Pancreas (tissue), 10 donors: ENCODE measurements at regions not wholly inside any gene's neighbourhood (a gene's known extent, or its start where the extent isn't known, plus 50 kb on each side); places are given as distances from the start of the nearest gene placed in this dataset.

Experiments
- ATAC-seq, 4 donors: fragments of 200-7000 bp; cut with Tn5 transposase; one replicate each; pipeline versions ENCODE4 v1.8.0 to v1.9.1; 2020; ENCODE audit warnings: mild to moderate bottlenecking in 4 of 4, moderate library complexity in 4 of 4
- DNase-seq, 6 donors: peaks; one replicate each; pipeline ENCODE4 v3.0.0-alpha.2; 2020
- FAIRE-seq: peaks from 2 replicates; lab custom pipeline; 2012; peaks lifted over from hg19 to GRCh38; lab: Jason Lieb, UNC
- H3K27ac ChIP-seq, 4 donors: fragments of 200-600 bp; sonication (generic); 1 replicate in 3 of 4; 2 replicates in 1 of 4; pipeline versions ENCODE4 v1.5.0 to v1.8.0; 2020
- H3K27me3 ChIP-seq, 4 donors: fragments of 200-600 bp; one replicate each; pipeline ENCODE4 v1.8.0; 2021
- H3K36me3 ChIP-seq, 3 donors: fragments of 200-600 bp; sonication (generic) in 1 of 3; one replicate each; pipeline versions ENCODE4 v1.5.0 to v1.8.0; 2020 to 2021
- H3K4me1 ChIP-seq, 3 donors: fragments of 200-600 bp; one replicate each; pipeline ENCODE4 v1.8.0; 2021
- H3K4me3 ChIP-seq, 4 donors: fragments of 200-600 bp; sonication (generic) in 2 of 4; one replicate each; pipeline versions ENCODE4 v1.5.0 to v1.8.0; 2020 to 2021
- H3K9me3 ChIP-seq, 4 donors: fragments of 200-600 bp; one replicate each; pipeline ENCODE4 v1.8.0; 2021
- CTCF ChIP-seq, 4 donors: fragments of 200-600 bp; sonication (generic) in 3 of 4; IDR thresholded peaks; one replicate each; pipeline versions ENCODE4 v1.5.0 to v1.8.0; 2021; ENCODE audit warnings: antibody characterized with exemption in 4 of 4
- WGBS, 2 donors: extraction: QIAGEN DNeasy Blood & Tissue Kit; methylation state at CpG; one replicate each; pipeline ENCODE4 v1.1.7; 2013; 5-methylcytosine and 5-hydroxymethylcytosine counted together
- intact Hi-C, 3 donors: fragments of 100-400 bp; cut with DNase I; formaldehyde crosslinking; loops; one replicate each; pipeline versions ENCODE4 v1.11.1 to v1.14.2; 2022
- donor health status: healthy with polysubstance abuse.
- donor health status: DM: no; HTN: no; CAD: no; lungs with moderate emphysema.
- donor health status: DM: no; HTN: no; CAD: no.
- donor health status: control.
- donor health status: control.
- donor health status: Bipolar disorder and iron deficiency.
- donor health status: DM: yes; HTN: yes; CAD: no.
- donor health status: DM: no; HTN: no; CAD: no.
- donor health status: DM: no; HTN: no; CAD: no.
- donor health status: DM: yes; HTN: yes; CAD: no.

GRCh38 chr3:147872568-147872967 is 463.4 kb downstream of the ZIC1 start:
- WGBS, 2 donors, result 71 to 86% methylated on average over 4 of the region's 4 CpGs
- Histone ChIP-seq H3K9me3 (no peaks in the 10 kb centered on the region), H3K27me3 (no peaks in the 10 kb centered on the region), H3K36me3 (no peaks in the 10 kb centered on the region), H3K4me3 (no peak overlapping the region), H3K27ac (no peak overlapping the region), H3K4me1 (no peaks in the 10 kb centered on the region)
- FAIRE-seq (no peak), ATAC-seq (no peak), DNase-seq (no peak)
- intact Hi-C loops, result no loop called here
- TF ChIP-seq CTCF (IDR thresholded peaks at IDR 0.05), result no peak

- no peaks in the 10 kb centered on the region for H3K4me1 ChIP-seq
- H3K36me3 ChIP-seq, result no peaks in the 10 kb centered on the region
- no peaks in the 10 kb centered on the region for H3K27me3 ChIP-seq
- no peak for DNase-seq
- no peaks in the 10 kb centered on the region for H3K9me3 ChIP-seq
- H3K4me3 ChIP-seq, result no peak overlapping the region
- intact Hi-C loops, result no loop called here
- TF ChIP-seq CTCF (IDR thresholded peaks at IDR 0.05), result no peak
- FAIRE-seq, result no peak
- ATAC-seq, result no peak
- no peak overlapping the region for H3K27ac ChIP-seq
- WGBS, 2 donors, result 41 to 54% methylated on average over 2 of the region's 2 CpGs
These were observed 466.3 kb downstream of the ZIC1 start for GRCh38 chr3:147875498-147875897.

- Histone ChIP-seq H3K27ac (no peak overlapping the region), H3K36me3 (no peaks in the 10 kb centered on the region), H3K9me3 (no peaks in the 10 kb centered on the region), H3K27me3 (no peaks in the 10 kb centered on the region), H3K4me3 (no peak overlapping the region), H3K4me1 (no peaks in the 10 kb centered on the region)
- TF ChIP-seq CTCF (IDR thresholded peaks at IDR 0.05), result no peak
- ATAC-seq, result no peak
- FAIRE-seq, result no peak
- intact Hi-C loops, result no loop called here
- 66 to 68% methylated on average over 2 of the region's 2 CpGs for WGBS, 2 donors
- DNase-seq, result no peak
These were observed 472.8 kb downstream of the ZIC1 start for GRCh38 chr3:147881933-147882332.

GRCh38 chr3:147886879-147887278 is 477.7 kb downstream of the ZIC1 start:
- DNase-seq, result no peak
- no peak for FAIRE-seq
- no peak for ATAC-seq
- WGBS, 2 donors, result 29 to 40% methylated on average over 2 of the region's 2 CpGs
- no peaks in the 10 kb centered on the region for H3K27me3 ChIP-seq
- intact Hi-C loops, result no loop called here
- H3K36me3 ChIP-seq, result no peaks in the 10 kb centered on the region
- TF ChIP-seq CTCF (IDR thresholded peaks at IDR 0.05), result no peak
- no peaks in the 10 kb centered on the region for H3K9me3 ChIP-seq
- no peak overlapping the region for H3K27ac ChIP-seq
- no peak overlapping the region for H3K4me3 ChIP-seq
- peaks cover 0 to 5% (median 0%) of the 10 kb centered on the region in 3 donors for H3K4me1 ChIP-seq

GRCh38 chr3:147887797-147888196 is 478.6 kb downstream of the ZIC1 start:
- Histone ChIP-seq H3K9me3 (no peaks in the 10 kb centered on the region), H3K36me3 (no peaks in the 10 kb centered on the region), H3K27me3 (no peaks in the 10 kb centered on the region), H3K4me1 (peaks cover 0 to 5% (median 0%) of the 10 kb centered on the region in 3 donors), H3K4me3 (no peak overlapping the region), H3K27ac (no peak overlapping the region)
- 78 to 79% methylated on average over 2 of the region's 2 CpGs for WGBS, 2 donors
- no peak for ATAC-seq
- DNase-seq, result no peak
- intact Hi-C loops, result no loop called here
- no peak for TF ChIP-seq CTCF (IDR thresholded peaks at IDR 0.05)
- no peak for FAIRE-seq
